Hindlimb muscle (tissue), 1 donor: ENCODE measurements at regions not wholly inside any gene's neighbourhood (a gene's known extent, or its start where the extent isn't known, plus 50 kb on each side); places are given as distances from the start of the nearest gene placed in this dataset.
"Not testable (repeated sequence)": the region's sequence is repeated elsewhere in the genome, so short reads cannot be mapped to it uniquely, and the experiment has no call there.

Experiments used
- DNase-seq: peaks from one replicate; pipeline ENCODE4 v3.0.0-alpha.2; 2013

DNA sequence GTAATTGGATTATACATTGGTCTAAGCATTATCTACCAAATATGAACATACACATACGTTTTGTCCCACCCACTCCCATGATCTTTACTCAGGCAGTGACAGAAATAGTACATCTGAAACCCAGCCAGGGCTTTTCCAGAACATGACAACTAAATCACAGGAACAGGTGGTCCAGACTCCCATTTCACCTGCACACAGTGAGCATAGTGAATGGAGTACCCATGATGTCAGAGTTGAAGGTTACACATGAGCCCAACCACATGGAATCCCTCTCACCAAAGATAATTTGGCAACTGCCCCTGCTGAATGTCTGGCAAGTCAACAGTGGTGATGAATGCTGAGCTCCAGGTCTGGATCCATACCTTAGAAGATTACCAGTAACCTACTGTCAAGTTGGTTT lies 411.9 kb upstream of the LUZP2 start:
- no peak for DNase-seq

DNA sequence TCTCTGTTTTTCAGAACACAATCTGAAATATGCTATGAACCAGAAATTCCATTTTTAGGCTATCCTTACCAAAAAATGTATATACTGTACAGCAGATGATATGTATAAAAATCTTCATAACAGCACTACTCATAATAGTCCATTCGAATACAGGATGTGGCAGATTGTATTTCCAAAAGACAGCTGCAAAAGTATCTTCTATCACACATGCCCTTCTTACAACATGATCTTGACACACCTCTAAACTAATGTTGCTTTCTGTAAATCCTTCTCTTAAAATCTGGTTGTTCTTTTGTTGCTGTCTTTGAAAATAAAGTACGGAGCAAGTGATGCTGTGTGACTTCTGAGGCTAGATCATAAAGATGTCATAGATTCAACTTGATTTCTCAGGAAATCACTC lies 409.9 kb upstream of the LUZP2 start:
- no peak for DNase-seq

DNA sequence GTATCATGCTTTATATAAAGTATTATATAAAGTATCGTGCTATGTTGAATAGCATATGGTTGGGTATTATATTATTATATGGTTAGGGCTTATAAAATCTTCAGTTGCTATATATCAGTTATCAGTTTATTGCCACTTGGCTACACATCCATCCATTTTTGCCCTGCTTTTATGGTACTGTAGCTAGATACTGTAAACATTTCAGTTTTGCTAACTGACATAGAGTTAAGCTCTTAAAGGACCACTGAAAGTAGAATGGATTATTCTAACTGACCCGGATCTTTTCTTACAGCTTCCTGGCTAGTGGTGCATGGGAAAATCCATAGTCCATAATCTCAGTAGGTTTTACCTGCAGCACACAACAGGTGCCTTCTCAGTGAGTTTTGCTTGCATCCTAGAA lies 405.3 kb upstream of the LUZP2 start:
- no peak for DNase-seq

DNA sequence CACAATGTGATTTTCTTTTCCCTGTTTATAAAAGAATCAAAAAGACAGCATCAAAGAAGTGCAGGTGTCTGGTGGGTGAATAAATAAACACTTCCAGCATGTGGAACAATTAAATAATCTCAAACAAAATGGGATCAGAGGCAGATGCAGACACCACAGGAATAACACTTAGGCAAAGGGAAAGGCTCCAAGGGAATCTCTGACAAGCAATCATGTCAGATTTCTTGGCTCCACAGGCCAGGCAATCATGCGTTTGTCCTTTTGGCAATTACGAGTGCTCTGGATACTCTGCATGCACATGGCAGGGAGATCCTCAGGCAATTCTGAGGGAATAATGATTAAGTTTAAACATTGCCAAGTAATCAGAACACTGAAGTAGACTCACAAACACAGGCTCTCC lies 403.5 kb upstream of the LUZP2 start:
- DNase-seq = peak; percentile 17

DNA sequence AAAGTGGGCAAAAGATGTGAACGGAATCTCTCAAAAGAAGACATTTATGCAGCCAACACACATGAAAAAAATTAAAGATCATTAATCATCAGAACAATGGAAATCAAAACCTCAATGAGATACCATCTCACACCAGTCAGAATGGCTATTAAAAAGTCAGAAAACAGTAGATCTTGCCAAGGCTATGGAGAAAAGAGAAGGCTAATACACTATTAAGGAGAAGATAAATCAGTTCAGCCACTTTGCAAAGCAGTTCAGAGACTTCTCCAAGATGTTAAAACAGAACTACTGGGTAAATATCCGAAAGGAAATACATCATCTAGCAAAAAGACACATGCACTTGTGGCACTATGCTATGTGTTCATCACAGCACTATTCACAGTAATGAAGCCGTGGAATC lies 388.2 kb upstream of the LUZP2 start:
- no peak for DNase-seq

DNA sequence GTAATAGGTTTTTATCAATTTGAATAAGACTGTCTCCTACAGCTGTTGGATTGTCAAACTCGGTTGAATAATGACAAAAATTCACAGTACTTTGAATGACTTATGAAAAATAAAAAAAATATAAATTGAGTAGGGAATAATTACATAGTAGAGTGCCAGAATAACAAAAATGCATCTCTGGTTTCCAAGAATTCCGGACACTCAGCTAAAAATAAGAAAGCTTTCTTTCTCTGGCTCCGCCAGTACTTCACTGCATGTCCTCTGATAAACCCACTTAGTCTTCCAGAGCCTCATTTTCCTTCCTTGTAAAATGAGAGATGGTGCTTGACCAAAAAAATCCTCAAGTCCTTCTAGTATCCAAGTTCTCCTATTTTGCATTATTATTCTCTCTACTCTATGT lies 374.6 kb upstream of the LUZP2 start:
- DNase-seq = no peak

DNA sequence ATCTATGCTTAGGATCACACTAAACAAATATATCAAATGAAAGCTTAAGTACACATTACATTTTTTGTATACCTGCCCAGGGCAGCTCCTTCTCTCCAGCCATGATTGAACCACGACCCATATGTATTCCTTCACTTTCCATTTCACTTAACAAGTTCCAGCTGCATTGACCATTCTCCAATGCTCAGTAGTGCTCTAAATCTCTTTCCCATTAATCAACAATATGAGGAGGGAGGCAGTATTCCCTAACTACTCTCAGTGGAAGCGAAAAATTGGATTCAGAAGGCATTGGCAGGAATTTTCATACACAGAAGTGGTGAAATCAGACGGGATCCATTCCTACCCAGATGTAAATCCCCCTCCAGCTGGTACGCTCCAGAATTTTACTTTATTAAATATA lies 372.0 kb upstream of the LUZP2 start:
- DNase-seq = no peak

DNA sequence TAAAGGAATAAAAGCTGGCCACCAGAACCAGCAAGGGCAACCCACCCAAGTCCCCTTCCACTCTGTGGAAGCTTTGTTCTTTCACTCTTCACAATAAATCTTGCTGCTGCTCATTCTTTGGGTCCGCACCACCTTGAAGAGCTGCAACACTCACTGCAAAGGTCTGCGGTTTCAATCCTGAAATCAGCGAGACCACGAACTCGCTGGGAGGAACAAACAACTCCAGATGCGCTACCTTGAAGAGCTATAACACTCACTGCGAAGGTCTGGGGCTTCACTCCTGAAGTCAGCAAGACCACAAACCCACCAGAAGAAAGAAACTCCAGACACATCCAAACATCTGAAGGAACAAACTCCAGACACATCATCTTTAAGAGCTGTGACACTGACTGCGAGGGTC lies 365.2 kb upstream of the LUZP2 start:
- no peak for DNase-seq

DNA sequence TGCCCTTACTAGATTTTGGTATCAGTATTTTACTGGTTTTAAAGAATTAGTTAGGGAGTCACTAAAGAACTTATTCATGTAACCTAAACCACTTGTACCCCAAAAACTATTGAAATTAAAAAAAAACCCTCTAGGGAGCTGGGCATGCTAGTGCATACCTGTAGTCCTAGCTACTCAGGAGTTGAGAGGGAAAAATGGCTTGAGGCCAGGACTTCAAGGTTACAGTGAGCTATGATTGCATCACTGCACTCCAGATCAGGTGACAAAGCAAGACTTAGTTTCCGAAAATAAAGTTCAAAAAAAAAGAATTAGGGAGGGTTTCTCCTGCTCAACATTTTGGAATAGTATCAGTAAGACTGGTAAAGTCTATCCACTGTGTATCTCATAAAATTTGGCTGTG lies 364.4 kb upstream of the LUZP2 start:
- DNase-seq = no peak

DNA sequence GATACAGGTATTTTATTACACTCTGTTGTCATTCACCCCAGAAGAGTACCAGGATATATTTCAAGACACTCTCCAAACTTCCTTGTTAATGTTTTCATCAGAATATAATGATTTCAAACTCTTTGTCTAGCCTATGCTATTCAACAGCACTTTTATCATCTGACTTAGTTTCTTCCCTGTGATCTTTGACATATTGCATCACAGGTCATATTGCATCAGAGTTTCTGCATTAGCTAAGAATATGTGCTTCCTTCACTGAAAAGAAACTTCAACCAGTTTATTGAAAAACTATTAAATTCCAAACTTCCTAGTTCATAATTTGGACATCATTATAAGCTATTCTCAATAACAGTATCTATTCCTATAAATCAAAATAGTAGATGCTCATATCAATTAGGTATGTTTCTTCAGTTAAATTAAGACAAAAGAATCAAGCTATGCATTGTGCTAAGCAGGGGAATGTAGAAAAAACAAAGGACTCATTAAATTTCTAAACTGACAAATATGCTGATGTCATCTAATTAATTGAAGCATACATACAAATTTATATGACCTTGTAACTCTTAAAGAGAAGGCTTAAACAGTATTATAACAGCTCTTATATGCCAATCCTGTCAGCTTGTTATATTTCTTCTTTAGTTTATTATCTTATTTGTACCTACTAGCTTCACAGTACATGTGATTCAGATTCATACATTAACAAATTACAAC lies 361.8 kb upstream of the LUZP2 start:
- DNase-seq = no peak

DNA sequence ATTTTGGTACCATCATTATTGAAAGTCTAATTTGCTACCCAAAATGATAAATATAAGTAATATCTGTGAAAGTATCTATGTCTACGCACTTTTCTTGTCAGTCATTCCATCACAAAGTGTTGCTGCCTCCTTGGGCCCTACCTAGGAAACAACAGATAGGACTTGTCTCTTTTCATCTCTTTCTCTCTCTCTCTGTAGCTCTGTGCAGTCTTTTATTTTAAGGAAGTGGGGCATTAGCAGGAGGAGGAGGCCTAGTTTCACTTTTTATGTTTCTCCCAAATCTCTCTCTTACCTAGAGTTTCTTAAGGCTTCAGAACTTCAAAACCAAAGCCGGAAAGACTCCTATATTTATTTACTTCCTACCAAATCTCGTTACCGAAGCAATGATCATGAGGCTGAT lies 354.8 kb upstream of the LUZP2 start:
- no peak for DNase-seq

DNA sequence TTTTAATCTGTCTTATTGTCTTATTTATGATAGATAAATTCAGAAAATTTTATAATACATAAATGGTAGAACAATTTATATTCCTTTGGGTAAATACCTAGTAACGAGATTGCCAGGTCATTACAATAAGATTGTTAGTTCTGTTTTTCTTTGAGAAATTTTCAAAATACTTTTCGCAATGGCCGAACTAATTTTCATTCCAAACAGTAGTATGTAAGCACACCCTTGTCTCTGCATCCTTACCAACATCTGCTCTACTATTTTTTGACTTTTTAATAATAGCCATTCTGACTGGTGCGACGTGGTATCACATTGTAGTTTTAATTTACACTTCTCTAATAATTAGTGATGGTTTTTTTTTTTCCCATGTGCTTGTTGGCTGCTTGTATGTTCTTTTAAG lies 351.4 kb upstream of the LUZP2 start:
- no peak for DNase-seq

DNA sequence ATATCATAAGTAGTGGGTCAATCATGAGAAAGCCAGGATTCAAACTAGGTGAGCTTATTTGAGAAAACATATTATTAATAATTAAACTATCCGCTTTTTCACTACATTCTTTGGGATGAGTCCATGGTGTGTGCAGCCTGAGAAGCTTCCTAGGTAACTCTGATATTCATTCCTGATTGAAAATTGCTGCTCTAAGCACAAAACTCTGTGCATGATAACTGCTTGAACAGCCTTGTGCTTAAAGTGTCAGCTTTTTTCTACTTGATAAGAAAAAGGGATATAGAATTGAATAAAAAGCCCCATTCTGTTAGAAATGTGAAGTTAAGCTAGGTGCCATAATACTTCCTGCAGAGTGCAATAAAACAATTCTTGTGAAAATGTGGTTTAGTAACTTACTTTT lies 343.5 kb upstream of the LUZP2 start:
- DNase-seq = no peak

DNA sequence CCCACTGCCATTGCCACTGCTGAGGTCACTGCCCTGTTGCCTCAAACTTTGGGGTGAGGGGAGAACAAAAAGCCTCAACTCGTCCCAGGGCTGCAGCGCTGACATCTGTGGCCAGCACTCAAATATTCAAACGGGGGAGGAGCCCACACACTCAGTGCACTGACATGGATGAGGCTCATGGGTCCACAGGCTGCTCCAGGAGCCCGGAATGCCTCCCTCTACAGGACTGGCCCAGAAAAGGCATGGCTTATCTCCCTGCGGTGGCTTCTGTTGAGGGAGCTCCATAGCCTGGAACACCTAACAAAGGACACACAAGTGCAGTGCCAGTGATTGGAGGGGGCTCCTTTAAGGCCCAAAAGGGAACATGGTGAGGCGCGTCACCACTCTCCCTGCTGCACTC lies 341.1 kb upstream of the LUZP2 start:
- DNase-seq = no peak

DNA sequence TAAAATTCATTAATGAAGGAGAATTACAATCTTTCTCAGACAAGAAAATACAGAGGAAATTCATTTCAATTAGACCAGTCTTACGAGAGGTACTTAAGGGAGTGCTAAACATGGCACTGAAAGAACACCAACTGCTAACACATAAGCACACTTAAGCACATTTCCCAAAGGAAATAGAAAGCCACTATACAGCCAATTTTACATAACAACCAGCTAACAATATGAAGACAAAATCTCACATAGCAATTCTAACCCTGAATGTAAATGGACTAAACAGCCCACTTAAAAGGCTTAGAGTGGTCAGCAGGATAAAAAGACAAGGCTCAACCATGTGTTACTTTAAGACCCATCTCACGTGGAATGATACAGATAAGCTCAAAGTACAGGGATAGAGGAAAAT lies 339.5 kb upstream of the LUZP2 start:
- DNase-seq = no peak

DNA sequence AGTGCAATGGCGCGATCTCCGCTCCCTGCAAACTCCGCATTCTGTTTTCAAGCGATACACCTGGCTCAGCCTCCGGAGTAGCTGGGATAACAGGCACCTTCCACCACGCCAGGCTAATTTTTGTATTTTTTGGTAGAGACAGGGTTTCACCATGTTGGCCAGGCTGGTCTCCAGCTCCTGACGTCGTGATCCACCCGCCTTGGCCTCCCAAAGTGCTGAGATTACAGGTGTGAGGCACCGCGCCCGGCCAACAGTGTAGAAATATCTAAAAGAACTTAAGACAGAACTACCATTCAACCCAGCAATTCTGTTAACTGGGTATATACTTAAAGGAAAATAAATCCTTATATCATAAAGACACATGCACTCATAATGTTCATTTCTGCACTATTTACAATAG lies 335.3 kb upstream of the LUZP2 start:
- DNase-seq = no peak

DNA sequence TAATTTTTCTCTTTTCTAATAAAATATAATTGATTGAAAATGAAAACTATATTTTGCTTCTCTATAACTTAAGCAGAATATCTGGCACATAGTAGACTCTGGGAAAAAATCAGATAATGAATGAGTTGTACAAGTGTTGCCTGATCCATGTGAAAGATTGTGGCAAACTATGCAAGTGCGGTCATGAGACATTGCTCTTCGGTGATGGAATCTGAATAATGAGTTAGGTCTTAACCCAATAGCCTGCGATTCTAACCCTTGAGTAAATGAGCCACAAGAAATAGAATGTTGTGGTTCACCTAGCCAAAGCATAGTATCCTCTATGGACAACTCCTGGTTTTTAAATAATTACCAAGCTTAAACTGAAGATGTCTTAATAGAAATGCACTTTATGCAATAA lies 333.7 kb upstream of the LUZP2 start:
- DNase-seq = no peak

DNA sequence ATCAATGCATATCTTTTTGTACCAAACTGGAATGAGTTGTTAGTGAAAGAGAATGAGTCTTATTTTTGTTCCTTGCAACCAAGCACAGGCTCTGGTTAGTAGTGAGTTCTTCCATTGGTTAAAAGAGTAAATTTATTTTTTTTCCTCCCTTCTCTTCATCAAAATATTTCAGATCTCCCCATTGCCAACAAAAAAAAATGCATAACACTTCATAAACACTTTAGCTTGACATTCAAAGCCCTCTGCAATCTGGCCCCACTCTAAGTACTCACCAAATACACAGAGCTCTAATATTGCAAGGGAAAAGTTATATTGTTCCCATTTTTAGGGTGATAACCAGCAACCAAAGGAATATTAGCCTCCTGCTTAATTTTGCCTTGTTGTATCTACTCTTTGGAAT lies 333.0 kb upstream of the LUZP2 start:
- DNase-seq = no peak

DNA sequence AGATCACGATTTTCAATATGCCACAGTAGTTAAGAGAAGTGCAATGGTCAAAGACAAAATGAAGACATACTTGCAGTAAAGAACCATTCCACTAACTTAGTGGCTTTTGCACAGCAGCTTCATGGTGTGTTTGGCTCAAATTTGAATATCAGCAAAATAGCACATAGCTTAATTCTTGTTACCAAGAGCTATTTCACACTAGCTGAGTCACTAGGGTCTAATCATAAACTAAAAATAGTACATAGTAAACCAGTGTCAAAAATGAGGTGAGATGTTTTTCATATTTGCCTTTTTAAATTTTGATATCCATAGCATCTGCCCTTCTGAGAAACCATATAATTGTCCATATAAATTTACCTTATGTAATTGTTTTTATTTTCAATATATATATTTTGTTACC lies 325.0 kb upstream of the LUZP2 start:
- no peak for DNase-seq

DNA sequence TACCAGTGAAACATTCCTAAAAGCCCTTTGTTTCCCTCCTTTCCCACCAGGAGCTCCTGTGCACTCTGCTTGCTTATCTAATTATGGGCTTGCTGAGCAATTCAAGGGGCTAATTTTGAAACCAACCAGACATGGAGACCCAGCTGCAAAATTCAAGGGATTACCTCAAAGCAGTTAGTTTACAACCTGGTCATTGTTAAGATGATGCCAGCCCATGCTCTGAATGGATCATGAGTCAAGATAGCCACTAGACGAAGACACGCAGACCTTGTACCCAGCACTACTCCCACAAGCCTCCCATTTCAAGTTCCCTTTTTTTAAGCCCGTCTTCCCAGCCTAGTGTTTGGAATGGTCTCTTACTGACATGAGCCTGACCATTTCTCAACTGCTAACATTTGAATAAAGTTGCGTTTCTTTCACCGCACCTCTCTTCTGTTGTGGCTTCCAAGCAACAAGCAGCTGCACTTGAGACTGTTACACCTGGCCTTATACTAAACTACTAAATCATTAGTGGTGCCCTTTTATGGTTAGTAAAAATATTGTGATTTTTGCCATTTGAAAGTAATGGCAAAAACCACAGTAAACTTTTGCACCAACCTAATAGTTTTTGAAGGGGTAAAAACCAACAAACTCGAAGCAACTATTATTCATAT lies 315.3 kb upstream of the LUZP2 start:
- no peak for DNase-seq

DNA sequence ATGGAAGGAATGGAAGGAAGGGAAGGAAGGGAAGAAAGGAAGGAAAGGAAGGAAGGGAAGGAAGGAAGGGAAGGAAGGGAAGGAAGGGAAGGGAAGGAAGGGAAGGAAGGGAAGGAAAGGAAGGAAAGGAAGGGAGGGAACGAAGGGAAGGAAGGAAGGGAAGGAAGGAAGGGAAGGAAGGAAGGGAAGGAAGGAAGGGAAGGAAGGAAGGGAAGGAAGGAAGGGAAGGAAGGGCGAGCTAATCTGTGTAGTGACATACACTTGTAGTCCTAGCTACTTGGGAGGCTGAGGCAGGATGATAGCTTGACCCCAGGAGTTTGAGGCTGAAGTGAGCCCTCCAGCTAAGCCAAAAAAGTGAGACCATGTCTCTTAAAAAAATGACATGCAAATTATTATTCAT lies 311.3 kb upstream of the LUZP2 start:
- DNase-seq = not testable (repeated sequence)

DNA sequence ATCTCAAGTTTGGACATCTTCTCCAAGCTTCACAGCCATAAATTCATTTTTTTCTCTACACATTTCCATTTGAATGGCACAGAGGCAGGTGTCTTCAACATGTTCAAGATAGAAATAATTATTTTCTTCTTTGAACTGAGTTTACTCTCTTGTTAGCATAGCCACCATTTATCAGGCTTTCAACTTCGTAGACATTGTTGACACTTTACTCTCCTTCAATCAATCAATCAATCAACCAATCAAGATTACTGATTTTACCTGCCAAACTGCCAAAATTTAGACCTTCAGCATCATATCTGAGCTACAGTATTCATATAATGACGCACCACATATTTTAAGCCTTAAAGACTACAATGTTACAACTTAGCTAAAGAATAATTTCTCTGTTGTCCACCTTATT lies 300.1 kb upstream of the LUZP2 start:
- no peak for DNase-seq

DNA sequence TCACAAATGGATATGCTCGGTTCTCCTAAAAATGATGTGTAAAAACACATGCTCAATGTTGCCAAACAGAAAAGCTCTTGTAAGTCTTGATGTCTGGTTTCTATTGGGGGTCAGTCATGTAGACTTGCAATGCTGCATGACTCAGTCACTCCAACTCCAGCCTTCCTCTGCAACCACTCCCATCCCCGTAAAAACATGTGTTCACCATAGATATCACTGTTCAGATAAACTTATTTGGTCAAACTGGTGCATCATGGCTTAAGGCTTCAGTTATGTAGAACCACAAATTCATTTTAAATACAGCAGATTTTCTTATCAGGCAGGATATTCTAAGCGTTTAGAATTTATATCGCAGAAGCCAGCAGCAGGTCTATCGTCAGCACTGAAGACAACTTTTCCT lies 298.4 kb upstream of the LUZP2 start:
- no peak for DNase-seq

DNA sequence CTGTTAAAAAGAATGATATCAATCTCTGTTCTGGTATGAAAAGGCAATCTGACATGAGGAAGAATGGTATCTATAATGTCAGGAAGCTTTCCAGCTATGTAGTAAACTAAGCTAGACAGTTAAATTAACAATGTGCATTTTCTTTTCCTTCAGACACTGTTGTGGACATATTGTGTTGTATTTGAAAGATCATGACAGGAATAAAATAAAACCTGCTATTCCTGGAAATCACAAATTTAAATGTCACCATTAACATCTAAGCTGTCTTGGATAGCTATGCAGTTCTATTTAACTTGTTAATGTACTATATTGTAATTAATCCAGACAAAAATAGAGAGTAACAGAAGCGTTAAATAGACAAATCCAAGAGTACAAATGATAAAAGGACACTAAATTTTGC lies 297.4 kb upstream of the LUZP2 start:
- DNase-seq = no peak

DNA sequence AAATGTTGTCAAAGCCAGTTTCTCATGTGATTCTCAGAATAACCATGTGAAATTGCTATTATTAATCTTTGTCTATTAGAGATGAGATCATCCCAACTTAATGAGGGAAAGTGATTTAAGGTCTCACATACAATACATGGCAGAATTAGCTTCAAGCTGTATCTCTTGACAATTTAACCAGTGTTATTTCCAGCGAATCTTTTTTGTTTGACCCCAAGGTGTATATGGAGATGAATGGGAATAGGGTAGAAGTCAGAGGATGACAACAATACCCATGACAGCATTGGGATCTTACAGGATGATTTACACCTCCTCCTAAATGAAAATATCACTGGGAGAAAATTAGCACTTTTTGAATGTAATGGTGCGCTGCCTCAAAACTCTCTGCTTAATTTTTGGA lies 290.8 kb upstream of the LUZP2 start:
- no peak for DNase-seq
